OCI-LY1 (cell line): ENCODE measurements at regions not wholly inside any gene's neighbourhood (a gene's known extent, or its start where the extent isn't known, plus 50 kb on each side); places are given as distances from the start of the nearest gene placed in this dataset.

Source experiments
- EZH2 ChIP-seq: fragments of 200-600 bp; sonication (generic), shearing (Covaris generic); IDR thresholded peaks from 2 replicates; pipeline ENCODE4 v1.8.0; 2017; ENCODE audit warnings: borderline replicate concordance, mixed run types, mild to moderate bottlenecking, antibody characterized with exemption, low read length, moderate library complexity, mixed read lengths
- TF ChIP-seq, protein P1 (sequence below): fragments of 200-600 bp; sonication (generic), shearing (Covaris generic); IDR thresholded peaks from 2 replicates; pipeline ENCODE4 v1.5.1; 2017; ENCODE audit warnings: mild to moderate bottlenecking, antibody characterized with exemption, low read length, moderate library complexity, mixed read lengths

DNA sequence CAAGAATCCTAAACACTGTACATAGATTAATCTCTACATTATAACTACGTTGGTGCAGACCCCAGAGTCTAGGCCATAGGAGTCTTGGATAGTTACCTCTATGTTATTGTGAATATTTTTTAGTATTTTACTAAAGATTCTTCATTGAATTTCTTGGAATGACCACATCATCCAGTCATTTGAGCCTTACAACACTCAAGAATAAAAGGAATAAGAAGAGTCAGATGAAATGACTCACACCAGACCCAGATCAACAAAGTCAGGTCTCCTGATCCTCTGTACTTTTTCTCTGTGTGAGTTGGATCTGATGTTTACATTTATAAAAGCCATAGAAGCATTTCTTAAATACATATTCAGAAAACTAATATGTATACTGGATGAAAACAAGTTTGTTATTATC lies 179.2 kb upstream of the ARHGAP20 start:
- TF ChIP-seq, protein P1, sequence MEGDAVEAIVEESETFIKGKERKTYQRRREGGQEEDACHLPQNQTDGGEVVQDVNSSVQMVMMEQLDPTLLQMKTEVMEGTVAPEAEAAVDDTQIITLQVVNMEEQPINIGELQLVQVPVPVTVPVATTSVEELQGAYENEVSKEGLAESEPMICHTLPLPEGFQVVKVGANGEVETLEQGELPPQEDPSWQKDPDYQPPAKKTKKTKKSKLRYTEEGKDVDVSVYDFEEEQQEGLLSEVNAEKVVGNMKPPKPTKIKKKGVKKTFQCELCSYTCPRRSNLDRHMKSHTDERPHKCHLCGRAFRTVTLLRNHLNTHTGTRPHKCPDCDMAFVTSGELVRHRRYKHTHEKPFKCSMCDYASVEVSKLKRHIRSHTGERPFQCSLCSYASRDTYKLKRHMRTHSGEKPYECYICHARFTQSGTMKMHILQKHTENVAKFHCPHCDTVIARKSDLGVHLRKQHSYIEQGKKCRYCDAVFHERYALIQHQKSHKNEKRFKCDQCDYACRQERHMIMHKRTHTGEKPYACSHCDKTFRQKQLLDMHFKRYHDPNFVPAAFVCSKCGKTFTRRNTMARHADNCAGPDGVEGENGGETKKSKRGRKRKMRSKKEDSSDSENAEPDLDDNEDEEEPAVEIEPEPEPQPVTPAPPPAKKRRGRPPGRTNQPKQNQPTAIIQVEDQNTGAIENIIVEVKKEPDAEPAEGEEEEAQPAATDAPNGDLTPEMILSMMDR: no peak
- TF ChIP-seq EZH2: no peak
